ENCODE measurements at regions not wholly inside any gene's neighbourhood (a gene's known extent, or its start where the extent isn't known, plus 50 kb on each side); places are given as distances from the start of the nearest gene placed in this dataset.

DNA sequence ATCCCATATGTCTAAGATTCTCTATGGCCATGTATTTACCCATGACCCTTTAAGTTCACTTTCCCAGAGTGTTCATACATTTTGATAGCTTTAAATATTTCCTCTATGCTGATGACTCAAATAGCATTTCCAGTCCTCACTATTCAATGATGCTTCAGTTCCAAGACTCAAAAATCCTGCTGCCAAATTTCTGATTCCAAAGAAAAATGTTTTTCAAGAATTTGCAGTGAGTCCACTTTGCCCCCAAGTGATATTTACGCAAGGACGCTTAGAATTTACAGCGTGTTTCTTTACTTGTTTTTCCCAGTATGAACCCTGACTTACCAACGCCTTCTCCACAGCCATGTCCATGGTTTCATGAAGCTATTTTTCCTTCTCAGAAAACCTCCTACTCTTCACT lies 127.9 kb upstream of the PCDH18 start:
- Histone ChIP-seq H3K4ac (ENCODE audit: low read depth, low read length) (peak overlapping the region; percentile 64; the same call in 1 of the 2 replicates), H4K8ac (ENCODE audit: low read depth in 2 of 2, low read length in 2 of 2) (peak overlapping the region; percentile 62 to 69; a peak in 3 of 4 replicates), H2BK5ac (ENCODE audit: low read depth, low read length, poor library complexity, severe bottlenecking) (peak overlapping the region; percentile 5), H2BK20ac (ENCODE audit: low read depth, low read length) (peak overlapping the region; percentile 54), H3K18ac (ENCODE audit: low read depth, low read length) (peak overlapping the region; percentile 70; the same call in 1 of the 2 replicates), H3K14ac (replicated peaks; ENCODE audit: low read depth, low read length) (peak overlapping the region; percentile 29), H4K5ac (ENCODE audit: low read depth, low read length) (peak overlapping the region; percentile 43; the same call in 1 of the 2 replicates), H2BK15ac (ENCODE audit: low read depth, low read length) (peak overlapping the region; percentile 66; the same call in 2 of the 3 replicates), H3K27ac (ENCODE audit: insufficient read depth, low read length) (no peak overlapping the region), H3K4me1 (ENCODE audit: control insufficient read depth, insufficient read depth, low read length) (peaks cover 18% of the 10 kb centered on the region), H3K79me1 (ENCODE audit: low read depth in 1 of 2, low read length in 2 of 2) (peaks cover 0 to 15% of the 10 kb centered on the region in 2 experiments; a peak in 2 of 4 replicates), H3K23ac (ENCODE audit: low read depth, low read length) (peak overlapping the region; percentile 58; the same call in 1 of the 2 replicates), H2AK9ac (replicated peaks; ENCODE audit: low read depth, low read length, poor library complexity) (no peak overlapping the region), H4K91ac (ENCODE audit: insufficient read depth, low read depth, low read length) (peak overlapping the region; percentile 71), H3K4me2 (ENCODE audit: low read depth, low read length) (no peak overlapping the region), H3K9ac (ENCODE audit: low read depth, low read length) (no peak overlapping the region), H3K36me3 (ENCODE audit: control insufficient read depth, insufficient read depth, low read length) (no peaks in the 10 kb centered on the region), H3K4me3 (ENCODE audit: insufficient read depth, low read depth, low read length) (no peak overlapping the region), H2AFZ (replicated peaks; ENCODE audit: low read length, poor library complexity) (no peak overlapping the region), H3K9me3 (ENCODE audit: control insufficient read depth, insufficient read depth, low read length) (no peaks in the 10 kb centered on the region), H3K9me1 (ENCODE audit: insufficient read depth, low read length) (peaks cover 11% of the 10 kb centered on the region), H4K20me1 (ENCODE audit: insufficient read depth, low read length) (no peaks in the 10 kb centered on the region), H3K56ac (ENCODE audit: extremely low read depth, insufficient read depth, low read length) (peak overlapping the region; percentile 9; the same call in 1 of the 2 replicates), H3K27me3 (ENCODE audit: control insufficient read depth, insufficient read depth, low read length) (no peaks in the 10 kb centered on the region), H2AK5ac (ENCODE audit: low read depth, low read length) (no peak overlapping the region; the same call in 1 of the 2 replicates), H2BK120ac (ENCODE audit: low read depth, low read length) (peak overlapping the region; percentile 86)
- POLR2A ChIA-PET (ENCODE audit: unreplicated experiment), result no interaction called here
- in situ Hi-C loops (cut with MboI; ENCODE audit: low sequenced_read_pairs), result no loop called here
- TF ChIP-seq ELK1 (IDR thresholded peaks at IDR 0.05; ENCODE audit: borderline replicate concordance, low read depth, low read length) (no peak), RCOR1 (IDR thresholded peaks at IDR 0.05; ENCODE audit: insufficient replicate concordance, low read length) (no peak), POLR2A (IDR thresholded peaks at IDR 0.05; ENCODE audit: low read depth, low read length) (no peak), CHD1 (IDR thresholded peaks at IDR 0.05; ENCODE audit: low read depth, low read length) (no peak)
- TF ChIP-seq, protein P1, sequence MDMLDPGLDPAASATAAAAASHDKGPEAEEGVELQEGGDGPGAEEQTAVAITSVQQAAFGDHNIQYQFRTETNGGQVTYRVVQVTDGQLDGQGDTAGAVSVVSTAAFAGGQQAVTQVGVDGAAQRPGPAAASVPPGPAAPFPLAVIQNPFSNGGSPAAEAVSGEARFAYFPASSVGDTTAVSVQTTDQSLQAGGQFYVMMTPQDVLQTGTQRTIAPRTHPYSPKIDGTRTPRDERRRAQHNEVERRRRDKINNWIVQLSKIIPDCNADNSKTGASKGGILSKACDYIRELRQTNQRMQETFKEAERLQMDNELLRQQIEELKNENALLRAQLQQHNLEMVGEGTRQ (IDR thresholded peaks at IDR 0.05; ENCODE audit: low read depth, low read length), result no peak
- dilution Hi-C loops (cut with HindIII; ENCODE audit: low sequenced_read_pairs, unreplicated experiment), result no loop called here
- ATAC-seq (ENCODE audit: low read depth) (no peak), DNase-seq (peak; percentile 51)
- intact Hi-C loops (cut with micrococcal nuclease), result loop anchor here (5.0 kb wide), 1 partner anchor 522 kb away; no protein-coding TSS in a partner anchor
- BruUV-seq (replicated peaks), result no TSS peak
- 60% methylated on average over 1 of the region's 4 CpGs; no CpG with 5 or more reads in 1 of the 2 experiments for WGBS, 2 experiments (ENCODE audit: extremely low coverage in 2 of 2, insufficient read length in 1 of 2)
- CTCF ChIA-PET, result interaction anchor here (0.6 to 1.1 kb wide), 2 partner anchors 24 to 130 kb away, joined by 3 read pairs; no protein-coding TSS in a partner anchor

Measured in IMR-90 (cell line).